Endothelial cell (in vitro differentiated cells): ENCODE measurements at regions not wholly inside any gene's neighbourhood (a gene's known extent, or its start where the extent isn't known, plus 50 kb on each side); places are given as distances from the start of the nearest gene placed in this dataset.
"Not testable (repeated sequence)": the region's sequence is repeated elsewhere in the genome, so short reads cannot be mapped to it uniquely, and the experiment has no call there.

Experiments
- DNase-seq: peaks from one replicate; pipeline ENCODE4 v3.0.0; 2021; ENCODE audit warnings: low spot score
- H3K27ac Mint-ChIP-seq: one replicate; pipeline ENCODE4 v1.8.0; 2021; ENCODE audit warnings: mixed read lengths, inconsistent platforms; ENCODE audit not compliant: unreplicated experiment
- H3K27me3 Mint-ChIP-seq: one replicate; pipeline ENCODE4 v1.8.0; 2021; ENCODE audit warnings: mild to moderate bottlenecking, moderate library complexity, mixed read lengths, inconsistent platforms; ENCODE audit not compliant: unreplicated experiment
- H3K36me3 Mint-ChIP-seq: one replicate; pipeline ENCODE4 v1.8.0; 2021; ENCODE audit warnings: mild to moderate bottlenecking, low read depth, mixed read lengths, inconsistent platforms; ENCODE audit not compliant: unreplicated experiment
- H3K4me1 Mint-ChIP-seq: one replicate; pipeline ENCODE4 v1.8.0; 2021; ENCODE audit warnings: mild to moderate bottlenecking, mixed read lengths, inconsistent platforms; ENCODE audit not compliant: unreplicated experiment
- H3K4me3 Mint-ChIP-seq: one replicate; pipeline ENCODE4 v1.8.0; 2021; ENCODE audit warnings: mild to moderate bottlenecking, mixed read lengths, inconsistent platforms; ENCODE audit not compliant: unreplicated experiment
- H3K9me3 Mint-ChIP-seq: one replicate; pipeline ENCODE4 v1.8.0; 2021; ENCODE audit warnings: mixed read lengths, inconsistent platforms; ENCODE audit not compliant: unreplicated experiment
- CTCF ChIP-seq: fragments of 200-600 bp; sonication (generic); IDR thresholded peaks from one replicate; pipeline ENCODE4 v1.5.0; 2021; ENCODE audit warnings: antibody characterized with exemption; ENCODE audit not compliant: unreplicated experiment

DNA sequence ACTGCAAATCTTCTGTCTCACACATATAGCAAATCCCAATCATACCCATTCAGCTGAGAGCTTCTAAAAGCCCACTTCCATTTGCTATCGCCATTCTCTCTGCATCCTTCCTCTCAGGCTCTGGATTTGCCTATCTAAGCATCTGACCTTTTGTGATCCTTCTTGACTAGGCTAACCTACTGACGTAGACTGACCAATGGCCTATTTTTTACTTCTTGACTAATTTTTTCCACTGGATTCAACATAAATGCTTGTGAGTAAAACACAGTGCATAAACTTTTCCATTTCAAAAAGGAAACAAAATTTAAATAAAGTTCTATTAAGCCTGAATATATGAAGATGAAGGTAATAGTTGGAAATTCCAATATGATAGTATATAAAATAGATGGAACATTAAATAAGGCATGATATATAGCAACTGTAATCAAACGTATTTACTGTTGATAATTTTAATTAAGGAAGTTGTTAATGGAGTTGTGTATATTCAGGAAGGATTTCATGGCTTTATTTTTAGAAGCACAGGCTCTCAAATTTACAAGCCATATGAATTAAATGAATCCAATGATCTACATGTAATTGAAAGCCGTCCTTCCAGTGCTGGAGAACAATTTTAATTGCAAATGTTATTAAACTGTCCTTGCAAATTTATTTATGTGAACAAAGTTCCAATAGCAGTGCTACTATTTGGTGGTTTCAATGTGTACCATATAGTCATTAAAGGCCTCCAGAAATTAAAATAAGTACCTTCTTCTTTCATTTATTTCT lies 918.4 kb downstream of the SORCS3 start:
- Mint-ChIP-seq H3K27me3 (no peaks in the 10 kb centered on the region), H3K36me3 (no peaks in the 10 kb centered on the region), H3K27ac (no peak overlapping the region), H3K4me1 (no peaks in the 10 kb centered on the region), H3K4me3 (no peak overlapping the region), H3K9me3 (no peaks in the 10 kb centered on the region)
- no peak for TF ChIP-seq CTCF
- no peak for DNase-seq

DNA sequence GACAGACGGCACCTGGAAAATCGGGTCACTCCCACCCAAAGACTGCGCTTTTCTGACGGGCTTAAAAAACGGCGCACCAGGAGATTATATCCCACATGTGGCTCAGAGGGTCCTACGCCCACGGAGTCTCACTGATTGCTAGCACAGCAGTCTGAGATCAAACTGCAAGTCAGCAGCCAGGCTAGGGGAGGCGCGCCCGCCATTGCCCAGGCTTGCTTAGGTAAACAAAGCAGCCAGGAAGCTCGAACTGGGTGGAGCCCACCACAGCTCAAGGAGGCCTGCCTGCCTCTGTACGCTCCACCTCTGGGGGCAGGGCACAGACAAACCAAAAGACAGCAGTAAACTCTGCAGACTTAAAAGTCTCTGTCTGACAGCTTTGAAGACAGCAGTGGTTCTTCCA lies 909.4 kb downstream of the SORCS3 start:
- H3K27me3 Mint-ChIP-seq, H3K4me3 Mint-ChIP-seq, H3K9me3 Mint-ChIP-seq, H3K27ac Mint-ChIP-seq, H3K36me3 Mint-ChIP-seq, H3K4me1 Mint-ChIP-seq, DNase-seq: not testable (repeated sequence)

DNA sequence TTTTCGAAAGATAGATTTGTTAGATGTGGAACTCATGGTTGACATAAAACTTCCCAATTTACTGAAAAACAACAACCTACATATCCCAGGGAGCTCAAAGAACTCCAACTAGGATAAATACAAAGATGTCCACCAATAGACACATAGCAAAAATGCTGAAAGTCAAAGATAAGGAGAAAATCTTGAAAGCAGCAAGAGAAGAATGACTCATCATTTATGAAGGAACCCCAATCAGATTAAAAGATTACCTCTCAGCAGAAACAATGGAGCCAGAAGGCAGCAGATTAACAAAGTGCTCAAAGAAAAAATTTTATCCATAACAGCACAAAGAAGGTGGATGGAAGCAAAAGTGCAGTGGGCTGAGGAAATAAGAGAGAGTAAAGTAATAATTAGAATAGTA lies 908.6 kb downstream of the SORCS3 start:
- no peaks in the 10 kb centered on the region for H3K4me1 Mint-ChIP-seq
- H3K9me3 Mint-ChIP-seq, result no peaks in the 10 kb centered on the region
- no peak overlapping the region for H3K4me3 Mint-ChIP-seq
- no peaks in the 10 kb centered on the region for H3K36me3 Mint-ChIP-seq
- no peaks in the 10 kb centered on the region for H3K27me3 Mint-ChIP-seq
- no peak for TF ChIP-seq CTCF
- no peak for DNase-seq
- no peak overlapping the region for H3K27ac Mint-ChIP-seq

DNA sequence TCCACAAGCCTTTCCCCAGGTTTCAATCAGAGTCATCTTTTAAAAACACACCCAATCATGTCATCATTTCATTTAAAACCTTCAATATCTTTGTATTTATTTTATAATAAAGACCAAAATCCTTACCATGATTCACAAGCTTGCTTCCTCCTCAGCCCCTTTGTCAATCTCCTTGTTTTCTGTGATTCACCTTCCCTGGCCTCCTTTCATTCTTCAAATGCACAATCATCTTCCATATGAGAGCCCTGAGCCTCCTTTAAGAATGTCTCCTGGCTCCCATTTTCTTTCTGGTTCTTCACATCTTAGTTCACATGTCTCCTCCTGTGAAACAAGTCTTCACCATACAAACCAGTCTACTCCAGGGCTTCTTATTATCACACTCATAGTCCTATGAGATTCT lies 904.0 kb downstream of the SORCS3 start:
- no peaks in the 10 kb centered on the region for H3K4me1 Mint-ChIP-seq
- H3K27me3 Mint-ChIP-seq, result peaks cover 1% of the 10 kb centered on the region
- no peak for TF ChIP-seq CTCF
- H3K9me3 Mint-ChIP-seq, result no peaks in the 10 kb centered on the region
- DNase-seq, result no peak
- no peak overlapping the region for H3K27ac Mint-ChIP-seq
- H3K36me3 Mint-ChIP-seq, result no peaks in the 10 kb centered on the region
- no peak overlapping the region for H3K4me3 Mint-ChIP-seq

GRCh38 chr10:105540381-105540780 lies 899.3 kb downstream of the SORCS3 start:
- Mint-ChIP-seq H3K27me3 (peaks cover 3% of the 10 kb centered on the region), H3K36me3 (no peaks in the 10 kb centered on the region), H3K27ac (no peak overlapping the region), H3K4me1 (no peaks in the 10 kb centered on the region), H3K4me3 (no peak overlapping the region), H3K9me3 (no peaks in the 10 kb centered on the region)
- no peak for DNase-seq
- no peak for TF ChIP-seq CTCF
